GM21528 (cell line): ENCODE measurements at regions not wholly inside any gene's neighbourhood (a gene's known extent, or its start where the extent isn't known, plus 50 kb on each side); places are given as distances from the start of the nearest gene placed in this dataset.
"Not testable (repeated sequence)": the region's sequence is repeated elsewhere in the genome, so short reads cannot be mapped to it uniquely, and the experiment has no call there.

Experiments
- ATAC-seq: cut with Tn5 transposase; IDR thresholded peaks from one replicate; pipeline ENCODE4 v1.9.1; 2021; ENCODE audit warnings: mild to moderate bottlenecking, moderate library complexity; ENCODE audit not compliant: unreplicated experiment, low FRiP score

GRCh38 chrX:39260965-39261364, 459.7 kb downstream of the MID1IP1 start:
- ATAC-seq, result no peak

DNA sequence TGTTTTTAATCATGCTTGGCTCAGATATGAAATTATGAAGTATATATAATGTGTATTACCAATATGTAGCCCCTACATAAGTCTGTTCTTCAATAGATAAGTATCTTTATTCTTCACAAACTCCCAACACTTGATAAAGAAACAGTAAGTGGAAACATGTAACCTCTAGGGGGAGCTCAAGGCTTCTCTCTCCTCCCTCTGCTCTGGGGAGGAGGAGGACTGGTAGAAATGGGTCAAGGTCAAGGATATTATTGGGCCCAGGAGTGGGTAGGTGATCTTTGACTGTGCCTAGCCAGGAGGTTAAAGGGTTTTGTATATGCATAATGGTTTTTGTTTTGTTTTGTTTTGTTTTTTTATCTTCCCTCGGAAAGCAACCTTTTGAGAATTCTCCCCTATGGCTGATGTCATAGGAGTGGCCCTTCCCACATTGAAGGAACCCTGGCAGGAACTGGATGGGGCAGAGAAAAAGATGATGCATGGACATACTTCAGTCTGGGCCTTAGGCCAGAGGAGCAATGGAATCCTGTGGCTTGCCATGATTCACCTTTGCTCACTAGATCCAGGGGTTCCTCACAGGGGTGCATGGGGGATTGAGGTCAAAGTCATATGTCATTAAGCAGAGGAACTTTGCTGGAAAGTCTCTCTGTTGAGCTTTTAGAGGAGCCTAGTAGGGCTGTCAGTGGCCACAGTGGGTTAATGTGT, 460.3 kb downstream of the MID1IP1 start:
- no peak for ATAC-seq

GRCh38 chrX:39262641-39263040, 461.4 kb downstream of the MID1IP1 start:
- no peak for ATAC-seq

GRCh38 chrX:39264023-39264422, 462.8 kb downstream of the MID1IP1 start:
- ATAC-seq, result no peak

GRCh38 chrX:39267176-39267575, 465.9 kb downstream of the MID1IP1 start:
- ATAC-seq, result no peak

- no peak for ATAC-seq
Measured at GRCh38 chrX:39268207-39268606, 466.9 kb downstream of the MID1IP1 start.

DNA sequence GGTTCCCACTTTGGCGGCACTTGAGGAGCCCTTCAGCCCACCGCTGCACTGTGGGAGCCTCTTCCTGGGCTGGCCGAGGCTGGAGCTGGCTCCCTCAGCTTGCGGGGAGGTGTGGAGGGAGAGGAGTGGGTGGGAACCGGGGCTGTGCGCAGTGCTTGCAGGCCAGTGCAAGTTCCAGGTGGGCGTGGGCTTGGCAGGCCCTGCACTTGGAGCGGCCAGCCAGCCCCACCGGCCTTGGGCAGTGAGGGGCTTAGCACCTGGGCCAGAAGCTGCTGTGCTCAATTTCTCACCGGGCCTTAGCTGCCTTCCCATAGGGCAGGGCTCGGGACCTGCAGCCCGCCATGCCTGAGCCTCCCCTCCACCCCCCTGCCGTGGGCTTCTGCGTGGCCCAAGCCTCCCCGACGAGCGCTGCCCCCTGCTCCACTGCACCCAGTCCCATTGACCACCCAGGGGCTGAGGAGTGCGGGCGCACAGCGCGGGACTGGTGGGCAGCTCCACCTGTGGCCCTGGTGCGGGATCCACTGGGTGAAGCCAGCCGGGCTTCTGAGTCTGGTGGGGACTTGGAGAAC, 474.3 kb downstream of the MID1IP1 start:
- ATAC-seq, result no peak

GRCh38 chrX:39277685-39278390, 476.6 kb downstream of the MID1IP1 start:
- not testable (repeated sequence) for ATAC-seq

DNA sequence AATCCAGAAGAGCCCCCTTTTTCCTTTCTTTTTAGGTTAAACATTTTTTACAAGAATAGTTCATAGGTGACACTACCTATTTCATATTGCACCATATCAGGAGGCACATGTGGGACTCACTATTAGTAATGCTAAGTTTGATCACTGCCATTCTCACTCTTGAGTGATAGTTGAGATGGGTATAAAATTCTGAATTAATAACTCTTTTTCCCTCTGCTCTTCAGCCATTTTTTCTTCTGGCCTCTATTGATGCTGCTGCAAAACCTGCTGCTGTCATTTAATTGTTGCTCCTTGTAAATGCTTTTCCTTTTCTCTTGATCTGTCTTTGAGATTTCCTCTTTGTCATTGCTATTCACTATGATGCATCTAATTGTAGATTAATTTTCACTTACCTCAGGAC, 482.0 kb downstream of the MID1IP1 start:
- ATAC-seq, result no peak

- ATAC-seq, result no peak
Measured at GRCh38 chrX:39288592-39288991, 487.3 kb downstream of the MID1IP1 start.

GRCh38 chrX:39289827-39290226, 488.6 kb downstream of the MID1IP1 start:
- no peak for ATAC-seq

GRCh38 chrX:39293203-39293602, 491.9 kb downstream of the MID1IP1 start:
- ATAC-seq, result no peak

DNA sequence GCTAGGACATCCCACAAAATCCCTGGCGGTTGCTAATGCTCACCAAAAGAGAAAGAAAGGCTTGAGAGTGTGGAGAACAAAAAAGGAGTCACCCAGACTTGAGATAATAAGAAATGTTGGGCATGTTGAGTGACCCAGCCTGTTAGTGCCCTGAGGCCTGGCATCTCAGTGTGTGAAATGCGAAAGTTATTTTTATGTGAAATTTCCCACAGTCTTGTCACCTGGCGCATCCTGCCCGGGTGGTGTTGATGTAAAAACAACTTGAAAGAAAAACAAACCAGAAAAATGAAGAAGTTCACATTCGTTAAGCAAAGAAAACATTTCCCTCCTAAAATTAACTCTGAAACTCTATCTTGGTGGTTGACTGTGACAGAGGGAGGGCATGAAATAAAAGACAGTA, 495.2 kb downstream of the MID1IP1 start:
- ATAC-seq, result no peak

GRCh38 chrX:39298821-39299220, 497.6 kb downstream of the MID1IP1 start:
- no peak for ATAC-seq

DNA sequence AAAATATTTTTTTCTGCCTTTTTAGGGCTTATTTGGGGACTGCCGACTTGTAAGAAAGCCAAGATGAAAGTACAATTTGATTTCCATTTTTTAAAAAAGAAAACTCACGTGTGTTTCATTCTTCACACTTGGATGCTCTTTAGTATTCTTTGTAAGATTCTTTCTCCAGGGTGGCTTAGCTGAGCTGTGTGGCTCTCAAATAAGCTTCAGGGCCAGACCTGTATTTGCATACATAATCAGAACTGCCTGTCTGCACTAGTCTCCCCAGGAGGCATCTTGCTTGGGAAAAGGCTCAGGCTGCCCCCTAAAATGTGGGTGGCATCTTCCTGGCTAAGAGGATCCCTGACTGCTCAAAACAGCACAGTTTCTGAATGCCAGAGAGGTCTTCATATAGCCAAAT, 498.4 kb downstream of the MID1IP1 start:
- no peak for ATAC-seq

DNA sequence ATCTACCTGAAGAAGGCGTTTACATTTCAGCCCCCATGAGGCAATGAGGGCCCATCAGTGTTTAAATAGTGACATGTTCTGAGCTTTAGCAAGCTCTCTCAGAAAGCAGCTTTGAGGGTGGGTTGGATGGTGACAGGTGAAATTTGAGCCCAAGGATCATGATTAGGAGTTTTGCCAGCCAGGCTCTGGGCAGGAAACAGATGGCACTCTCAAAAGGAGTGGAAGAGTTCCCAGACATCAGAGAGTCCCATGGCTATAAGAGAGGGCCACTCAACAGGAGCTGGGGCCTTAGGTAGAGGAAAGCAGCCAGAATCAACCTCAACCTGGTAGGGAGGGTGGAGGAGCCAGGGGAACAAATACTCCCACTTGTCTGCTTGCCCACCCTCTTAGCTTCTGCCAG, 499.8 kb downstream of the MID1IP1 start:
- no peak for ATAC-seq

DNA sequence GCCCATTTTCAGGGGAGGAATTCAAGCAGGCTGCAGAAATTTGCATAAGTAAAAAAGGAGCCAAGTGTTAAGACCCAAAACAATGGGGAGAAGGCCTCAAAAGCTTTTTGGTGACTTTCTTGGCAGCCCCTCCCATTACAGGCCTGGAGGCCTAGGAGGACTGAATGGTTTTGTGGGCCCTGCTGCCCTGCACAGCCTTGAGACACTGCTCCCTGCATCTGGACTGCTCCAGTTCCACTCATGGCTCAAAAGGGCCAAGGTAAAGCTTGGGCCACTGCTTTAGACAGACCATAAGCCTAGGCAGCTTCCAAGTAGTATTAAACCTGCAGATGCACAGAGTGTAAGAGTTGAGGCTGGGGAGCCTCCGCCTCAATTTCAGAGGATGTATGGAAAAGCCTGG, 501.6 kb downstream of the MID1IP1 start:
- ATAC-seq, result no peak

GRCh38 chrX:39304746-39305145, 503.5 kb downstream of the MID1IP1 start:
- ATAC-seq, result no peak

- ATAC-seq, result no peak
Measured at GRCh38 chrX:39307488-39307887, 506.2 kb downstream of the MID1IP1 start.

GRCh38 chrX:39308126-39308525, 506.9 kb downstream of the MID1IP1 start:
- no peak for ATAC-seq

DNA sequence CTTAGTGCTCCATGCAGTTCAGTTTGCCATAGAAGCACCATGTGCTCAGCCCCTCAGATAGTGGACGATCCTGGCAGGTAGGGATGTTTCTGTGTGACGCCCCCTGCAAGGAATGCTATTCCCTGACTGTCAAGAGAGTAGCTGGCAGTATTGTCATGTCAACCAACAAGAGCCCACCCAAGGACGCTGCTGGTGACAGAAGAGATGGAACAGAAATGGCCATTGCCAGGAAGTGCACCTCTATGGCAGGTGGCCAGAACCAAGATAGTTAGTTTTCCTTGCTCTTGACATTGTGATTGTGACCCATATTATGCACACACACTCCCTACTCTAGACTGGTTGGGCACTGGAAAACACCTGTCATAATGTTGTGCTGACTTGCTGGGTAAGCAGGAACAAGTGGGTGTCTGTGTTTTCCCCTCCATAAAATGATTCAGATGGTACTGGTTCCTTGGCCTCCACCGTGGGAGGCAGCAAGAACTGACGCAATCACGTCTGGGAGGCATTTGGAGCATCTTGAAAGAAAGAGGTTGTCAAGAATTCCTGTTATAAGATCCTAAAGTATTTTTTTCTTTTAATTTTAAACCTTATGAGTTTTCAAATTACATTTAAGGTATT, 507.9 kb downstream of the MID1IP1 start:
- ATAC-seq, result no peak
